GM12878 (cell line): ENCODE measurements at regions not wholly inside any gene's neighbourhood (a gene's known extent, or its start where the extent isn't known, plus 50 kb on each side); places are given as distances from the start of the nearest gene placed in this dataset.

Source experiments
- ASH2L ChIP-seq: fragments of 300-600, 200-600 bp; sonication (generic); IDR thresholded peaks from 2 replicates; pipeline ENCODE4 v1.6.1; 2017; ENCODE audit warnings: low read depth, mild to moderate bottlenecking, borderline replicate concordance
- CHD1 ChIP-seq: IDR thresholded peaks from 2 replicates; pipeline ENCODE4 v1.6.1; 2012; ENCODE audit warnings: low read depth, low read length, improper control_type of control experiment
- CTCF ChIP-seq, 3 experiments: IDR thresholded peaks in 2 of 3; conservative IDR thresholded peaks in 1 of 3; 2 replicates each; pipeline ENCODE4 v1.5.1; 2011; ENCODE audit warnings: low read depth in 3 of 3, low read length in 3 of 3, mild to moderate bottlenecking in 3 of 3, control low read depth in 2 of 3, moderate library complexity in 2 of 3, inconsistent platforms in 1 of 3, mixed read lengths in 1 of 3; ENCODE audit not compliant: control insufficient read depth in 2 of 3, insufficient read depth in 1 of 3; ENCODE audit errors: extremely low read depth in 1 of 3
- ETV6 ChIP-seq, 2 experiments: fragments of 450-650 bp in 1 of 2; IDR thresholded peaks in 1 of 2; conservative IDR thresholded peaks in 1 of 2; 2 replicates each; pipeline ENCODE4 v1.6.1; 2014; ENCODE audit warnings: antibody characterized with exemption in 1 of 2, borderline replicate concordance in 1 of 2, low read depth in 1 of 2, mild to moderate bottlenecking in 1 of 2, moderate library complexity in 1 of 2
- FOS ChIP-seq: IDR thresholded peaks from 3 replicates; pipeline ENCODE4 v1.6.1; 2011; ENCODE audit warnings: borderline replicate concordance; ENCODE audit not compliant: insufficient read length; ENCODE audit errors: extremely low read depth
- GATAD2B ChIP-seq: fragments of 450-650 bp; conservative IDR thresholded peaks from 2 replicates; pipeline ENCODE4 v1.6.1; 2017; ENCODE audit warnings: low read depth, mild to moderate bottlenecking, moderate library complexity
- HSF1 ChIP-seq: fragments of 150-350 bp; IDR thresholded peaks from 2 replicates; pipeline ENCODE4 v1.6.1; 2014; ENCODE audit warnings: mild to moderate bottlenecking, low read depth, low read length
- IRF5 ChIP-seq: fragments of 450-650 bp; IDR thresholded peaks from 2 replicates; pipeline ENCODE4 v1.6.1; 2017; ENCODE audit warnings: borderline replicate concordance
- SMARCA5 ChIP-seq: fragments of 450-650 bp; IDR thresholded peaks from 2 replicates; pipeline ENCODE4 v1.6.1; 2017; ENCODE audit warnings: mild to moderate bottlenecking
- ZBED1 ChIP-seq: IDR thresholded peaks from 2 replicates; pipeline ENCODE4 v1.6.1; 2016; ENCODE audit warnings: borderline replicate concordance
- ZNF207 ChIP-seq: fragments of 450-650 bp; IDR thresholded peaks from 2 replicates; pipeline ENCODE4 v1.6.1; 2014; ENCODE audit warnings: antibody characterized with exemption, mild to moderate bottlenecking, borderline replicate concordance
- TF ChIP-seq, protein P1 (sequence below): fragments of 150-350 bp; IDR thresholded peaks from 2 replicates; pipeline ENCODE4 v1.6.1; 2016; ENCODE audit warnings: low read depth, low read length
- TF ChIP-seq, protein P2 (sequence below): IDR thresholded peaks from 2 replicates; pipeline ENCODE4 v1.6.1; 2012; ENCODE audit warnings: low read depth, low read length, improper control_type of control experiment
- TF ChIP-seq, protein P3 (sequence below): IDR thresholded peaks from 2 replicates; pipeline ENCODE4 v1.6.1; 2012; ENCODE audit warnings: mild to moderate bottlenecking, low read depth, low read length

- TF ChIP-seq ETV6 (conservative IDR thresholded peaks at IDR 0.05 in 1 of 2, IDR thresholded peaks at IDR 0.05 in 1 of 2; ENCODE audit: borderline replicate concordance in 1 of 2, low read depth in 1 of 2), result no peak
- TF ChIP-seq, protein P1, sequence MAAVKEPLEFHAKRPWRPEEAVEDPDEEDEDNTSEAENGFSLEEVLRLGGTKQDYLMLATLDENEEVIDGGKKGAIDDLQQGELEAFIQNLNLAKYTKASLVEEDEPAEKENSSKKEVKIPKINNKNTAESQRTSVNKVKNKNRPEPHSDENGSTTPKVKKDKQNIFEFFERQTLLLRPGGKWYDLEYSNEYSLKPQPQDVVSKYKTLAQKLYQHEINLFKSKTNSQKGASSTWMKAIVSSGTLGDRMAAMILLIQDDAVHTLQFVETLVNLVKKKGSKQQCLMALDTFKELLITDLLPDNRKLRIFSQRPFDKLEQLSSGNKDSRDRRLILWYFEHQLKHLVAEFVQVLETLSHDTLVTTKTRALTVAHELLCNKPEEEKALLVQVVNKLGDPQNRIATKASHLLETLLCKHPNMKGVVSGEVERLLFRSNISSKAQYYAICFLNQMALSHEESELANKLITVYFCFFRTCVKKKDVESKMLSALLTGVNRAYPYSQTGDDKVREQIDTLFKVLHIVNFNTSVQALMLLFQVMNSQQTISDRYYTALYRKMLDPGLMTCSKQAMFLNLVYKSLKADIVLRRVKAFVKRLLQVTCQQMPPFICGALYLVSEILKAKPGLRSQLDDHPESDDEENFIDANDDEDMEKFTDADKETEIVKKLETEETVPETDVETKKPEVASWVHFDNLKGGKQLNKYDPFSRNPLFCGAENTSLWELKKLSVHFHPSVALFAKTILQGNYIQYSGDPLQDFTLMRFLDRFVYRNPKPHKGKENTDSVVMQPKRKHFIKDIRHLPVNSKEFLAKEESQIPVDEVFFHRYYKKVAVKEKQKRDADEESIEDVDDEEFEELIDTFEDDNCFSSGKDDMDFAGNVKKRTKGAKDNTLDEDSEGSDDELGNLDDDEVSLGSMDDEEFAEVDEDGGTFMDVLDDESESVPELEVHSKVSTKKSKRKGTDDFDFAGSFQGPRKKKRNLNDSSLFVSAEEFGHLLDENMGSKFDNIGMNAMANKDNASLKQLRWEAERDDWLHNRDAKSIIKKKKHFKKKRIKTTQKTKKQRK, result no peak
- TF ChIP-seq FOS, result no peak
- TF ChIP-seq GATAD2B, result no peak
- no peak for TF ChIP-seq ZNF207
- no peak for TF ChIP-seq CTCF (IDR thresholded peaks at IDR 0.05 in 2 of 3, conservative IDR thresholded peaks at IDR 0.05 in 1 of 3; ENCODE audit: control insufficient read depth in 2 of 3, extremely low read depth in 1 of 3, insufficient read depth in 1 of 3, low read depth in 3 of 3, low read length in 3 of 3)
- TF ChIP-seq ASH2L, result no peak
- no peak for TF ChIP-seq ZBED1
- TF ChIP-seq, protein P2, sequence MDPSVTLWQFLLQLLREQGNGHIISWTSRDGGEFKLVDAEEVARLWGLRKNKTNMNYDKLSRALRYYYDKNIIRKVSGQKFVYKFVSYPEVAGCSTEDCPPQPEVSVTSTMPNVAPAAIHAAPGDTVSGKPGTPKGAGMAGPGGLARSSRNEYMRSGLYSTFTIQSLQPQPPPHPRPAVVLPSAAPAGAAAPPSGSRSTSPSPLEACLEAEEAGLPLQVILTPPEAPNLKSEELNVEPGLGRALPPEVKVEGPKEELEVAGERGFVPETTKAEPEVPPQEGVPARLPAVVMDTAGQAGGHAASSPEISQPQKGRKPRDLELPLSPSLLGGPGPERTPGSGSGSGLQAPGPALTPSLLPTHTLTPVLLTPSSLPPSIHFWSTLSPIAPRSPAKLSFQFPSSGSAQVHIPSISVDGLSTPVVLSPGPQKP, result no peak
- no peak for TF ChIP-seq SMARCA5
- no peak for TF ChIP-seq IRF5
- TF ChIP-seq, protein P3, sequence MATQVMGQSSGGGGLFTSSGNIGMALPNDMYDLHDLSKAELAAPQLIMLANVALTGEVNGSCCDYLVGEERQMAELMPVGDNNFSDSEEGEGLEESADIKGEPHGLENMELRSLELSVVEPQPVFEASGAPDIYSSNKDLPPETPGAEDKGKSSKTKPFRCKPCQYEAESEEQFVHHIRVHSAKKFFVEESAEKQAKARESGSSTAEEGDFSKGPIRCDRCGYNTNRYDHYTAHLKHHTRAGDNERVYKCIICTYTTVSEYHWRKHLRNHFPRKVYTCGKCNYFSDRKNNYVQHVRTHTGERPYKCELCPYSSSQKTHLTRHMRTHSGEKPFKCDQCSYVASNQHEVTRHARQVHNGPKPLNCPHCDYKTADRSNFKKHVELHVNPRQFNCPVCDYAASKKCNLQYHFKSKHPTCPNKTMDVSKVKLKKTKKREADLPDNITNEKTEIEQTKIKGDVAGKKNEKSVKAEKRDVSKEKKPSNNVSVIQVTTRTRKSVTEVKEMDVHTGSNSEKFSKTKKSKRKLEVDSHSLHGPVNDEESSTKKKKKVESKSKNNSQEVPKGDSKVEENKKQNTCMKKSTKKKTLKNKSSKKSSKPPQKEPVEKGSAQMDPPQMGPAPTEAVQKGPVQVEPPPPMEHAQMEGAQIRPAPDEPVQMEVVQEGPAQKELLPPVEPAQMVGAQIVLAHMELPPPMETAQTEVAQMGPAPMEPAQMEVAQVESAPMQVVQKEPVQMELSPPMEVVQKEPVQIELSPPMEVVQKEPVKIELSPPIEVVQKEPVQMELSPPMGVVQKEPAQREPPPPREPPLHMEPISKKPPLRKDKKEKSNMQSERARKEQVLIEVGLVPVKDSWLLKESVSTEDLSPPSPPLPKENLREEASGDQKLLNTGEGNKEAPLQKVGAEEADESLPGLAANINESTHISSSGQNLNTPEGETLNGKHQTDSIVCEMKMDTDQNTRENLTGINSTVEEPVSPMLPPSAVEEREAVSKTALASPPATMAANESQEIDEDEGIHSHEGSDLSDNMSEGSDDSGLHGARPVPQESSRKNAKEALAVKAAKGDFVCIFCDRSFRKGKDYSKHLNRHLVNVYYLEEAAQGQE, result no peak
- no peak for TF ChIP-seq HSF1
- TF ChIP-seq CHD1, result no peak
Measured at GRCh38 chr5:129367883-129368282, 92.2 kb upstream of the ADAMTS19 start.
